SHP77 (cell line): ENCODE measurements at regions not wholly inside any gene's neighbourhood (a gene's known extent, or its start where the extent isn't known, plus 50 kb on each side); places are given as distances from the start of the nearest gene placed in this dataset.
A peak's percentile ranks its signal among the peaks of the same experiment; 100 is the strongest.

Source experiments
- DNase-seq, 2 experiments: peaks; one replicate each; lab custom pipeline; 2025; lab: John Stamatoyannopoulos, UW

GRCh38 chr9:27672718-27673117, 99.4 kb upstream of the C9orf72 start:
- no peak for DNase-seq

- no peak for DNase-seq
Observed at GRCh38 chr9:27673641-27674040, 100.4 kb upstream of the C9orf72 start.

- DNase-seq, result no peak
Observed at GRCh38 chr9:27675354-27675753, 102.1 kb upstream of the C9orf72 start.

- no peak for DNase-seq
Observed at GRCh38 chr9:27676827-27677226, 103.5 kb upstream of the C9orf72 start.

- no peak for DNase-seq
Observed at GRCh38 chr9:27679338-27679737, 106.1 kb upstream of the C9orf72 start.

GRCh38 chr9:27683181-27683580, 109.9 kb upstream of the C9orf72 start:
- no peak for DNase-seq

- DNase-seq, result no peak
Observed at GRCh38 chr9:27688954-27689353, 115.7 kb upstream of the C9orf72 start.

- peak; percentile 14 to 18 for DNase-seq
Observed at GRCh38 chr9:27690816-27691215, 117.5 kb upstream of the C9orf72 start.

GRCh38 chr9:27699621-27700020, 126.3 kb upstream of the C9orf72 start:
- no peak for DNase-seq

- DNase-seq, result no peak
Observed at GRCh38 chr9:27701016-27701415, 127.7 kb upstream of the C9orf72 start.

GRCh38 chr9:27701587-27701986, 128.3 kb upstream of the C9orf72 start:
- no peak for DNase-seq

GRCh38 chr9:27703216-27703980, 130.1 kb upstream of the C9orf72 start:
- DNase-seq, result no peak

- DNase-seq, result no peak
Observed at GRCh38 chr9:27711241-27711640, 138.0 kb upstream of the C9orf72 start.

GRCh38 chr9:27712806-27713205, 139.5 kb upstream of the C9orf72 start:
- no peak for DNase-seq

- DNase-seq, result peak; percentile 4 to 10
Observed at GRCh38 chr9:27714388-27714787, 141.1 kb upstream of the C9orf72 start.

- no peak for DNase-seq
Observed at GRCh38 chr9:27715651-27716050, 142.4 kb upstream of the C9orf72 start.

GRCh38 chr9:27717991-27718390, 144.7 kb upstream of the C9orf72 start:
- DNase-seq, result no peak

GRCh38 chr9:27719711-27720110, 146.4 kb upstream of the C9orf72 start:
- no peak for DNase-seq

GRCh38 chr9:27722866-27723265, 149.6 kb upstream of the C9orf72 start:
- no peak for DNase-seq

- DNase-seq, result peak; percentile 41 to 72
Observed at GRCh38 chr9:27726244-27727081, 153.2 kb upstream of the C9orf72 start.

- no peak for DNase-seq
Observed at GRCh38 chr9:27732494-27732893, 159.2 kb upstream of the C9orf72 start.

GRCh38 chr9:27743490-27743889, 170.2 kb upstream of the C9orf72 start:
- no peak for DNase-seq

- DNase-seq, result no peak
Observed at GRCh38 chr9:27747450-27747849, 174.2 kb upstream of the C9orf72 start.
